Lower leg skin (tissue), 4 donors: ENCODE measurements at regions not wholly inside any gene's neighbourhood (a gene's known extent, or its start where the extent isn't known, plus 50 kb on each side); places are given as distances from the start of the nearest gene placed in this dataset.

Experiments
- DNase-seq, 2 donors: peaks; one replicate each; pipeline ENCODE4 v3.0.0-alpha.2; 2019; ENCODE audit warnings: low spot score in 2 of 2
- H3K4me3 ChIP-seq: fragments of 200-600 bp; sonication (generic); 2 replicates; pipeline ENCODE4 v1.5.1; 2017; ENCODE audit warnings: mild to moderate bottlenecking, low read depth; ENCODE audit not compliant: poor library complexity, severe bottlenecking
- CTCF ChIP-seq, 3 donors: fragments of 450-650 bp; IDR thresholded peaks; one replicate each; pipeline ENCODE4 v1.5.1; 2016; ENCODE audit warnings: antibody characterized with exemption in 3 of 3, mild to moderate bottlenecking in 3 of 3, moderate library complexity in 2 of 3
- POLR2A ChIP-seq, 2 donors: fragments of 450-650 bp; IDR thresholded peaks; one replicate each; pipeline ENCODE4 v1.6.1; 2016 to 2017; ENCODE audit warnings: antibody characterized with exemption in 2 of 2, mild to moderate bottlenecking in 1 of 2, moderate library complexity in 1 of 2
- WGBS, 2 donors: methylation state at CpG; one replicate each; pipeline ENCODE4 v1.1.5; 2018; 5-methylcytosine and 5-hydroxymethylcytosine counted together
- intact Hi-C: fragments of 100-400 bp; cut with DNase I; formaldehyde crosslinking; loops from one replicate; pipeline ENCODE4 v1.15.0; 2023; ENCODE audit warnings: low total_unique reads

GRCh38 chr12:27894309-27894708, 78.2 kb downstream of the PTHLH start:
- intact Hi-C loops, result no loop called here
- DNase-seq, result no peak
- WGBS, 2 donors, result 75 to 92% methylated on average over 3 of the region's 3 CpGs
- H3K4me3 ChIP-seq, result no peak overlapping the region
- TF ChIP-seq POLR2A (IDR thresholded peaks at IDR 0.05) (no peak), CTCF (IDR thresholded peaks at IDR 0.05) (no peak)

- H3K4me3 ChIP-seq, result no peak overlapping the region
- intact Hi-C loops, result no loop called here
- no peak for DNase-seq
- TF ChIP-seq POLR2A (IDR thresholded peaks at IDR 0.05), result no peak
- TF ChIP-seq CTCF (IDR thresholded peaks at IDR 0.05), result no peak
These were observed 92.8 kb downstream of the PTHLH start for GRCh38 chr12:27879708-27880107.

- 0 to 49% methylated on average over 2 of the region's 2 CpGs for WGBS, 2 donors
- no peak overlapping the region for H3K4me3 ChIP-seq
- DNase-seq, result no peak
- TF ChIP-seq CTCF (IDR thresholded peaks at IDR 0.05), result no peak
- no peak for TF ChIP-seq POLR2A (IDR thresholded peaks at IDR 0.05)
- intact Hi-C loops, result no loop called here
These were observed 95.6 kb upstream of the MANSC4 start for GRCh38 chr12:27875677-27876076.

- WGBS, 2 donors, result 91 to 94% methylated on average over 6 of the region's 6 CpGs
- no peak for TF ChIP-seq CTCF (IDR thresholded peaks at IDR 0.05)
- TF ChIP-seq POLR2A (IDR thresholded peaks at IDR 0.05), result no peak
- intact Hi-C loops, result no loop called here
- no peak for DNase-seq
- no peak overlapping the region for H3K4me3 ChIP-seq
These were observed 93.0 kb upstream of the MANSC4 start for GRCh38 chr12:27873010-27873409.

- no peak for DNase-seq
- TF ChIP-seq CTCF (IDR thresholded peaks at IDR 0.05) (no peak), POLR2A (IDR thresholded peaks at IDR 0.05) (no peak)
- intact Hi-C loops, result no loop called here
- no peak overlapping the region for H3K4me3 ChIP-seq
- 83 to 84% methylated on average over 3 of the region's 3 CpGs for WGBS, 2 donors
These were observed 91.9 kb upstream of the MANSC4 start for GRCh38 chr12:27871946-27872345.

GRCh38 chr12:27870939-27871338, 90.9 kb upstream of the MANSC4 start:
- TF ChIP-seq CTCF (IDR thresholded peaks at IDR 0.05), result no peak
- TF ChIP-seq POLR2A (IDR thresholded peaks at IDR 0.05), result no peak
- no peak overlapping the region for H3K4me3 ChIP-seq
- intact Hi-C loops, result no loop called here
- DNase-seq, result no peak
- WGBS, 2 donors, result 77 to 79% methylated on average over 4 of the region's 4 CpGs
